ENCODE measurements at regions not wholly inside any gene's neighbourhood (a gene's known extent, or its start where the extent isn't known, plus 50 kb on each side); places are given as distances from the start of the nearest gene placed in this dataset.

- no peak overlapping the region for H3K27ac ChIP-seq (replicated peaks)
- TF ChIP-seq POLR2AphosphoS5 (IDR thresholded peaks at IDR 0.05; ENCODE audit: low read depth) (no peak), SPI1 (IDR thresholded peaks at IDR 0.05; ENCODE audit: borderline replicate concordance, low read depth) (no peak)
- TF ChIP-seq, protein P1, sequence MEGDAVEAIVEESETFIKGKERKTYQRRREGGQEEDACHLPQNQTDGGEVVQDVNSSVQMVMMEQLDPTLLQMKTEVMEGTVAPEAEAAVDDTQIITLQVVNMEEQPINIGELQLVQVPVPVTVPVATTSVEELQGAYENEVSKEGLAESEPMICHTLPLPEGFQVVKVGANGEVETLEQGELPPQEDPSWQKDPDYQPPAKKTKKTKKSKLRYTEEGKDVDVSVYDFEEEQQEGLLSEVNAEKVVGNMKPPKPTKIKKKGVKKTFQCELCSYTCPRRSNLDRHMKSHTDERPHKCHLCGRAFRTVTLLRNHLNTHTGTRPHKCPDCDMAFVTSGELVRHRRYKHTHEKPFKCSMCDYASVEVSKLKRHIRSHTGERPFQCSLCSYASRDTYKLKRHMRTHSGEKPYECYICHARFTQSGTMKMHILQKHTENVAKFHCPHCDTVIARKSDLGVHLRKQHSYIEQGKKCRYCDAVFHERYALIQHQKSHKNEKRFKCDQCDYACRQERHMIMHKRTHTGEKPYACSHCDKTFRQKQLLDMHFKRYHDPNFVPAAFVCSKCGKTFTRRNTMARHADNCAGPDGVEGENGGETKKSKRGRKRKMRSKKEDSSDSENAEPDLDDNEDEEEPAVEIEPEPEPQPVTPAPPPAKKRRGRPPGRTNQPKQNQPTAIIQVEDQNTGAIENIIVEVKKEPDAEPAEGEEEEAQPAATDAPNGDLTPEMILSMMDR (IDR thresholded peaks at IDR 0.05; ENCODE audit: insufficient read depth, low read length), result no peak
- TF ChIP-seq, protein P2, sequence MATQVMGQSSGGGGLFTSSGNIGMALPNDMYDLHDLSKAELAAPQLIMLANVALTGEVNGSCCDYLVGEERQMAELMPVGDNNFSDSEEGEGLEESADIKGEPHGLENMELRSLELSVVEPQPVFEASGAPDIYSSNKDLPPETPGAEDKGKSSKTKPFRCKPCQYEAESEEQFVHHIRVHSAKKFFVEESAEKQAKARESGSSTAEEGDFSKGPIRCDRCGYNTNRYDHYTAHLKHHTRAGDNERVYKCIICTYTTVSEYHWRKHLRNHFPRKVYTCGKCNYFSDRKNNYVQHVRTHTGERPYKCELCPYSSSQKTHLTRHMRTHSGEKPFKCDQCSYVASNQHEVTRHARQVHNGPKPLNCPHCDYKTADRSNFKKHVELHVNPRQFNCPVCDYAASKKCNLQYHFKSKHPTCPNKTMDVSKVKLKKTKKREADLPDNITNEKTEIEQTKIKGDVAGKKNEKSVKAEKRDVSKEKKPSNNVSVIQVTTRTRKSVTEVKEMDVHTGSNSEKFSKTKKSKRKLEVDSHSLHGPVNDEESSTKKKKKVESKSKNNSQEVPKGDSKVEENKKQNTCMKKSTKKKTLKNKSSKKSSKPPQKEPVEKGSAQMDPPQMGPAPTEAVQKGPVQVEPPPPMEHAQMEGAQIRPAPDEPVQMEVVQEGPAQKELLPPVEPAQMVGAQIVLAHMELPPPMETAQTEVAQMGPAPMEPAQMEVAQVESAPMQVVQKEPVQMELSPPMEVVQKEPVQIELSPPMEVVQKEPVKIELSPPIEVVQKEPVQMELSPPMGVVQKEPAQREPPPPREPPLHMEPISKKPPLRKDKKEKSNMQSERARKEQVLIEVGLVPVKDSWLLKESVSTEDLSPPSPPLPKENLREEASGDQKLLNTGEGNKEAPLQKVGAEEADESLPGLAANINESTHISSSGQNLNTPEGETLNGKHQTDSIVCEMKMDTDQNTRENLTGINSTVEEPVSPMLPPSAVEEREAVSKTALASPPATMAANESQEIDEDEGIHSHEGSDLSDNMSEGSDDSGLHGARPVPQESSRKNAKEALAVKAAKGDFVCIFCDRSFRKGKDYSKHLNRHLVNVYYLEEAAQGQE (IDR thresholded peaks at IDR 0.05; ENCODE audit: insufficient replicate concordance, low read depth), result peak; percentile 89
- no peaks in the 10 kb centered on the region for H3K27me3 ChIP-seq (ENCODE audit: insufficient read depth, poor library complexity, severe bottlenecking)
- DNase-seq (ENCODE audit: low read depth in 1 of 2, low spot score in 1 of 2), result no peak
- H3K4me3 ChIP-seq (replicated peaks; ENCODE audit: insufficient read depth, low read length), result no peak overlapping the region
Observed at GRCh38 chr14:97581016-97581415, 783.8 kb downstream of the VRK1 start.

DNA sequence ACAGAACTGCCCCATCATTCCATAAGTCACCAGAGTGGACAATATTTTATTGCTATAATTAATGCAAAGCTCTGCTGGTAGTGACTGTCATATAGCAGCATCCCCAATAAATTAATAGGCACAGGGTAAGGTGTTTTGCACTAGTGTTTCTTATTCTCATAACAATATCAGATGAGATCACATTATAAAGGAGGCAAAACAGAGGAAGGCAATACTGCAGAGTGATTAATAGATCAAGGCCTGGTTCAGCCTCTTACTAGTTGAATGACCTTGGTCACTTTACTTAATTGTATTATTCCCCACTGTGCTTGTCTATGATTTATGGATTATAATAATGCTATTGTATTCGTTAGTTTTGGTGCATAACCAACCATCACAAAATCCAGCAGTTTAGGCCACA lies 784.8 kb downstream of the VRK1 start:
- no peak overlapping the region for H3K4me3 ChIP-seq (replicated peaks; ENCODE audit: insufficient read depth, low read length)
- H3K27ac ChIP-seq (replicated peaks), result no peak overlapping the region
- no peaks in the 10 kb centered on the region for H3K27me3 ChIP-seq (ENCODE audit: insufficient read depth, poor library complexity, severe bottlenecking)
- DNase-seq (ENCODE audit: low read depth in 1 of 2, low spot score in 1 of 2), result no peak
- TF ChIP-seq, protein P1 (IDR thresholded peaks at IDR 0.05; ENCODE audit: insufficient read depth, low read length), result no peak
- TF ChIP-seq POLR2AphosphoS5 (IDR thresholded peaks at IDR 0.05; ENCODE audit: low read depth), result no peak
- TF ChIP-seq GABPA (IDR thresholded peaks at IDR 0.05; ENCODE audit: low read depth), result no peak

GRCh38 chr14:97584528-97584927 lies 787.3 kb downstream of the VRK1 start:
- Histone ChIP-seq H3K27me3 (ENCODE audit: insufficient read depth, poor library complexity, severe bottlenecking) (no peaks in the 10 kb centered on the region), H3K4me3 (replicated peaks; ENCODE audit: insufficient read depth, low read length) (no peak overlapping the region), H3K27ac (replicated peaks) (no peak overlapping the region)
- TF ChIP-seq POLR2AphosphoS5 (IDR thresholded peaks at IDR 0.05; ENCODE audit: low read depth) (no peak), GABPA (IDR thresholded peaks at IDR 0.05; ENCODE audit: low read depth) (no peak), SPI1 (IDR thresholded peaks at IDR 0.05; ENCODE audit: borderline replicate concordance, low read depth) (no peak)
- TF ChIP-seq, protein P2 (IDR thresholded peaks at IDR 0.05; ENCODE audit: insufficient replicate concordance, low read depth), result no peak
- TF ChIP-seq, protein P1 (IDR thresholded peaks at IDR 0.05; ENCODE audit: insufficient read depth, low read length), result no peak
- no peak for DNase-seq (ENCODE audit: low read depth in 1 of 2, low spot score in 1 of 2)

DNA sequence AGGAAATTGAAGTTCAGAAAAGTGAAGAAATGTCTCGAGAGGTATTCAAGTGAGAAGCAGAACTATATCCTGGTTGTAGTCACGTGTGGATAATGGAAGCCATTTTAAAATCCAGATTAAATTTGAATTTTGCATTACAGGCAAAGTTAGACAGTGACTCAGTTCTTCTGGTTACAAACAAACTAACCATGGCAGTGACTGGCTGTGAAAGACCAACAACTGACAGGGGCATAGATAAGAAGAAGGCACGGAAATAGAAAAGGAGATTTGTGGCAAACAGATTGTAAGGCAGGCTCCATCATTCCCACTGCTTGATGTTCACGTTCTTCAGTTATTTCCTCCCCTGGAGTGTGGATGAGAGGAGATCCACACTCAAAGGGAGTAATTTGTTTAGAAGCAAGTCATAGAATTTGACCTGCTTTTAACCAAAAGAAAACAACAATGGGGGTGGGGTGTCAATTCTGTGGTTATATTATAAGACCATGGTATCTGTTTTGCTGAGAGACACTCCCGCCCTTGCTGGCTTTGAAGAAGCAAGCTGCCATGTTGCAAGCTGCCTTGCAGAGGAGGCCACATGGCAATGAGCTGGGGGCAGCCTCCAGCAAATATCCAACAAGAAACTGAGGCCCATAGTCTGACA lies 795.3 kb downstream of the VRK1 start:
- no peak overlapping the region for H3K4me3 ChIP-seq (replicated peaks; ENCODE audit: insufficient read depth, low read length)
- no peak overlapping the region for H3K27ac ChIP-seq (replicated peaks)
- TF ChIP-seq GABPA (IDR thresholded peaks at IDR 0.05; ENCODE audit: low read depth) (no peak), SPI1 (IDR thresholded peaks at IDR 0.05; ENCODE audit: borderline replicate concordance, low read depth) (no peak), POLR2AphosphoS5 (IDR thresholded peaks at IDR 0.05; ENCODE audit: low read depth) (no peak)
- TF ChIP-seq, protein P1 (IDR thresholded peaks at IDR 0.05; ENCODE audit: insufficient read depth, low read length), result no peak
- TF ChIP-seq, protein P2 (IDR thresholded peaks at IDR 0.05; ENCODE audit: insufficient replicate concordance, low read depth), result no peak
- no peak for DNase-seq (ENCODE audit: low read depth in 1 of 2, low spot score in 1 of 2)
- H3K27me3 ChIP-seq (ENCODE audit: insufficient read depth, poor library complexity, severe bottlenecking), result no peaks in the 10 kb centered on the region
